RPMI7951 (cell line): ENCODE measurements at regions not wholly inside any gene's neighbourhood (a gene's known extent, or its start where the extent isn't known, plus 50 kb on each side); places are given as distances from the start of the nearest gene placed in this dataset.

Experiments
- DNase-seq: peaks from one replicate; pipeline ENCODE4 v3.0.0-alpha.2; 2012; ENCODE audit warnings: low read depth

DNA sequence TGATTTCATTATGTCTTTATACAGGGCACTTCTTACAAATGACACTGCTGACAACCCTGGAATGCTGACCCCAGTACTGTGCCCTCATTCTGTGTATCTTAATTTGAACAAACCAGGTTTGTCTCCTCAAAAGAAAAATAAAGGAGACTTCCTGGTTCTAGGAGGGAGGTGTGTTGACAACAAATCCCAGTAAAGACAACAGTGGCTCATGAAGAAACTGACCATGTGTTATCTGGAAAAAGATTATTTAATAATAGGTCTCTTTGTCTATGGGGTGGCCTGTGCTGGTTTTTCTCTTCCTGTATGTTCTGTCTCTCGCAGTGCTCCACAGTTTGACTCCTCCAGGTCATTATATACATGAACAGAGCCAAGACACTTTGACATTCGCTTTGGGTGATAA, 454.6 kb downstream of the LMO4 start:
- no peak for DNase-seq

DNA sequence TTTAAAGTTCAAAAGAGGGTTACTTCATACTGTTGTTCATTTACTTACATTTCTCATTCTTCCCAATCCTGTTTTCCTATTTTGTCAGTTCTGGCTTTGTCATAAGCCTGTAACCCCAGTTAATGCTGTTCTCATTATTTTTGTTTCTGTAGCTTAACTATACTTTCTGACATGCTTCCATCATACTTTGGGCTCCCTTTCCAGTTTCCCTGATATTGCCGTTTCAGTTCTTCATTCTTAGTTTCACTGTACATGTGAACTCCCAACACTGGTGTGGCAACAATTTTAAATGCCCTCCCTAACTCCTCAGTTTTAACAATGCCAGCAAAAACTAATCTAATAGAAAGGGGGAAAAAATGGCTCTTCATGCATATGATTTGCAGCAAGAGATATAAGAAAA, 456.7 kb downstream of the LMO4 start:
- DNase-seq, result no peak

DNA sequence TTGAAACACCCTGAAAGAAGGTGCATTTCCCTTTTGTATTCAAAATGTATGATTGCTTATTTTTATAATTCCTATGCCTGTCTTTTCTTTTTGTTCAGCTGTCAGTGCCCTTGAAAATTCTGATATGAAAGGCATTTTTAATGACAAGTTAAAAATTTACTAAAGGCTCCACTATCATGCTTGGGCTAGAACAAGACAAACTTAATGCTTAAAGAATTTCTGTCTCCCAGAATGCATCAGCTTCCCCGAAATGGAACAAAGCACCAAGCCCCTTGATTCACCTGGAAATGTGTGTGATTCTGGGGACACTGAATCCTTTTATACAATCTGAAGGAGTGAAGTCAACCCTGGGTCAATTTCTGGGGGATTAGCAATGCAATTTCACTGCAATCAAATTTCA, 457.5 kb downstream of the LMO4 start:
- no peak for DNase-seq

DNA sequence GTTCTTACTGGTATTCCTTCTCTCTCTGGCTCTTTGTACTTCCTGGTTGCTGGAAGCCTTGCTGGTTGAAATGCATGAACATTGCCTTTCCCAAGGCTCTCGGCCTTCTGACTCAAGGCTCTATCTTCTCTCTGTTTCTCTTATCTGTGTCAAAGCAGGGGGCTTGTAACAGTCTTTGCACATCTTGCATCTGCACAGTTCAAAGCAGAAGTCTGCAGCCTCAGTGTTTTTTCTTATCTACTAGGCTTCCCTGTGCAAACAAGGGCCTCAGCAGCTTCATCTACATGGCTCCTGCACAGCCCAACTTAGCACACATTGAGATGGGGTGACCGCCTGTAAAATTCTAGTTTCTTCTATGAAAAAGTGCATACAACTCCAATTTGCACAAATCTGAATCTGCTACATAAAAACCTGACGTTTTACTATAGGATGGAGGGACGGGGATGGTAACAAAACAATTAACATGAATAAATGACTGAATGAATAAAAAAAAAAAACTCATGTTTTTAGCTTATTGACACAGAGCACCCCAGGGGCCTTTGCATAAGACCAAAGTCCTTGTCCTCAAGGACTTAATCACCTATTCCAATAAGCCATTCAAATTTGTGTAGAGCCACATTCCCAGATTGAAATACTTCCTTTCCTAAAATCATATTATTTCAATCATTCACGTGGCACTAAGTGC, 458.3 kb downstream of the LMO4 start:
- no peak for DNase-seq

DNA sequence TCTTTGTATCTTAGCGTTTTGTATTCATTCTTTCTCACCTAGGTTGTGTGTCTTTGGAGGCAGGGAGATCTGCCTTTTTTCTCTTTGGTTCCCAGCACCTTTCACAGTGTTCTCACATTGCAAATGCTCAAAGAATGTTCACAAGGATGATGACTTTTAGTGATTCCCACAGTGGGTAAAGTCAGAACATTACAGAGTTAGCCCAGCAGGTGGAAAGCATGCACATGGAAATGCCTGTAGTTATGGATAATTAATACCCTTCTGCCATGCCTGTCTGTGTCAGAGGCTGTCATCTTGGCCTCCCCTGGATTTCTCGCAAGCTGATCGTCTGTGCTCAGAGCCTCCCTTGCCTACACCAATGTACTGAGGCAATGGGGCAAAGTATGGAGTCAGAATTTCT, 458.9 kb downstream of the LMO4 start:
- DNase-seq, result no peak

DNA sequence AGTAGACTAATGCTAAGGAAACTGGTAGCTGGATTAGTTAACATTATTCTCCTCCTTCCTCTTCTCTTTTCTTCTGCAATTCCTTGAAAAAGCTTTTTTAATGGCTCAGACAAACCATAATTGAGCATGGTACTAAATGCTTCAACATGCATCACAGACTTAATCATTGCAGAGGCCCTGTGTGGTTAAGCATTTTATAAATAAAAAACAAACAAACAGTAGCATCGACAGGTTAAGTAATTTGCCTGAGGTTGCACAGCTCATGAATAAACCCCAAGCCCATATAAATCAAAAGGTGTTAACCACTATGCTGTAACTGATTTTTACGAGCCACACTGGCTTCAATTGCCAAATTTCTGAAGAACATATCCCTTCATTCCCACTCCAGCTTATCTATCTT, 462.1 kb downstream of the LMO4 start:
- DNase-seq, result no peak

DNA sequence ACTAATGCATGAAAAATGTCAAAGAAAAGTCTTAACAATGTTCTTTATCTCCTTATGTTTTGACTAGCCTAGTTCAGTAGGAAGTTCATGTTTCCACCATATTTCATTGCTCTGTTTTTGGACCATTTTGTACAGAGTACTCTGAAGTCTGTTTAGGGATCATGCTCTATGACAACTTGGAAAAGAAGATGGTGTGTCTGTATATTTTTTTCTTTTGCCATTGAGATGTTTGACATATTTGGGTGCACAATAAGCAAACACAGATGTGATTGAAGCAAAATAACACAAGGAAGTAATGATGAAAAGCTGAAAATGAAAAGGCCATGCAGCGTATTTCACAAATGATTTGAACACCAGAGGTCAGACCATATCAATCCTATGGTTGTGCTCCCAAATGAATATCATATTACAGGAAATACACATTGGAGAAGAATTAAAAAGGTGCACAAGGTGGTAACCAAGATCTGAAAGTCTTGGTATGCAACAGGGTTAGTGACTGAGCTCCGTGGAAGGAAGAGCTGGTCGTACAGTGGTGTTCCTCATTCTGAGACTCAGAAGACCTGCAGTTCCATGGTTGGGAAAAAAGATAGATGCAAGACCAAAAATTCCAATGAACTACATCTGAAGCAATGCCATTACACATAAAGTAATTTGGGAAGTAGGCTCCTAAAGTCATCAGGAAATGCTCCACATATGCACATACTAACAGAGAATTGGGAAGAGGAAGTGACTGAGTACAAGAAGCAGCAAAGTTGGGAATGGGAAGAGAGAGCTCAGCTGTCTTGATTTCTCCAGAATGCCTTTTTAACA, 463.5 kb downstream of the LMO4 start:
- DNase-seq, result no peak

DNA sequence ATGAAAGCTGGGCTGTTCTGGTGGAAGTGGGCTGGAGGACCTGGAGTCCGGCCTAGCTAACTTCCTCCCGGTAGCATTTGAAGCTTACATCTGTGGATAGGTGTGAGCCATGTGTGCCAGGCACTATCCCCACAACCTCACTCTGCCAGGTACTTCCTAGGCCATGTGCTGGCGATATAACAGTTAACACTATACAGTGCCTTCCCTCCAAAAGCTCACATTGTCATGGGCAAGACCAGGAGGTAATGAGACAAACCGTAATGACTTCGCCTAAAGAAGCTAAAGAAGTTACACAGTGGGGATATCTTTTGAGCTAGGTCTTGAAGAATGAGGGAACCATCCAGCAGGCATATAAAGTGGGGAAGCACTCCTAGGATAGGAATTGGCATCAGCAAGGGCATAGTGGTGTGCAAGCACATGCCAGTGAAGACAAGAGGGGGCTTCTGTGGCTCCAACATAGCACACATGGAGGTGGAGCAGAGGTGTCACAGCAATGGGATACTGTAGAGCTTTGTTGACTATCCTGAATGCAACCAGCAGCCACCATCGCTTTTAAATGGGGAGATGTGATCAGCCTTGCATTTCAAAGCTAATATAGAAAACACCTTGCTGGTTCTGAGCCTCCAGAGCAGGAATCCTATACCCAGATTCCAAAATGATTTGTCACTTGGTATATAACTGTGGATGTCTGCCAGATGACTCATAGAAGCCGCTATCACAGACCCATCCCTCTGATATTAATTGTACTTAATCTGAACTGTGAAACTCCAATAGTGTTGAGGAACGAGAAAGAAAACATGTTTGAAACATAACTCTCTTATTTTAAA, 466.3 kb downstream of the LMO4 start:
- DNase-seq, result peak; percentile 74

DNA sequence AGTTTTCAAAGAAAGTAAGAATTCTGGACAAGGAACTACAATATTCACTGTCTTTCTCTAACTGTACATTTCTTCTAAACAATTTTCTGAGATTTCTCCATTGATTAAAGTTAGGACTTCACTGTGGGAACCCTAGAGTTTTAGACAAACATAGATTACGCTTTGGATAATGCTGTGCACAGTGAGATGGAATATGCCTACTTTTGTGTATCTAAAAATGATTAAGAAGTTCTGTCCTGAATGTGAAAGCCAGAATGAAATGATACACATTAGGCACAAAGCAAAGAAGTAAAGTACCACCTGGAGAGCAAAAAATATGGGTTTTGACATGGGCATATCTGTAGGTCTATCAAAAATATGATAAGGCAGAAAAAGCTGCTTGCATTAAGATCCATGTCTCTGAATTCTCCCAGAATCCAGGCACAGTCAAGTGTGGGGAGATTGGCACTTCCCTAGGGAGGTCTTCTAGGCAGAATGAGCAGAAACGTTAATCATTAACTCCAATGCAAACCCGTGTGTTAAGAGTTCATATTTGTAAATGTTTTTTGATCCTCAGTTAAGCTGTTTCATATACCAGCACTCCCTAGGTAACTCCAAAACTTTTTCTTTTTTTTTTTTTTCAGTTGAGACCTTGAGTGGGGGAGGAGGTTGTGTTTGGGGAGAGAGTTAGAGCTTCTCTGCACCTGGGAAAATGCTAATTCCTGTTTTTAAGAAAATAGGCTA, 467.1 kb downstream of the LMO4 start:
- no peak for DNase-seq

DNA sequence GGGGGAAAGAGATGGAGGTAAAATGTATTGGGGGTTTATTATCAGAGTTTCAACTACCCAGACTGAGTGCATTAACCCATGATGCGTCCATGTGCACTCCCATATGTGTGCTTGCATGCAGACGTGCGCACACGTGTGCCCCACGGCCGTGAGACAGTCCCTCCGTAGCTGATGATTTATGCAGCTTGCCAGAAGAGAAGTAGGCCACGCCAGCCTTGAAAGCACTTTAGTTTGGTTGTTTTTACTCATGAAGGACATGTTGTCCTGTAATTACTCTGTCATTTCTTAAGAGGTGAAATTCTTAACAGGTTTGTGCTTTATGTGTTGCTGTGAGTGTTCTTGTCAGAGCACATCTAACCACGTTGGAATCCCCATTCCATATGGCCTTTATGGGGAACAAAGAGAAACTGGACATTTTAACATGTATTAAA, 467.8 kb downstream of the LMO4 start:
- DNase-seq, result no peak

DNA sequence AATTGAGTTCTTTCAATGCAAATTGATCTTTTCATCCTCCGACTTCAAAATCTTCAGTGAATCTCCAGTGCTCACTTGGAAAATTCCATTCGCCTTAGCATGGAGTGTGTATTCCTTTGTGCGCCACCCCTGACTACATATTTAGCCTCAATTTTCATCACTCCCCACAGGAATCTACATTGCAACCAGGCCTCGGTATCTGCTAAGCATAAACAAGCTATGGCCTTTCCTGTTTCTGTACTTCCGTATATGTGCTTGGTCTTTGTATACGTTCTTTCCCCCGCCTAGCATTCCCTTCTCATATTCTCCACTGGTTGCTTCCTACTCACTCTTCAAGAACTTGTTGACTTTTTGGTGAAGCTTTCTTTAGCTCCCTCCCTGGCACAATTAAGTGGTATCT, 470.8 kb downstream of the LMO4 start:
- no peak for DNase-seq

DNA sequence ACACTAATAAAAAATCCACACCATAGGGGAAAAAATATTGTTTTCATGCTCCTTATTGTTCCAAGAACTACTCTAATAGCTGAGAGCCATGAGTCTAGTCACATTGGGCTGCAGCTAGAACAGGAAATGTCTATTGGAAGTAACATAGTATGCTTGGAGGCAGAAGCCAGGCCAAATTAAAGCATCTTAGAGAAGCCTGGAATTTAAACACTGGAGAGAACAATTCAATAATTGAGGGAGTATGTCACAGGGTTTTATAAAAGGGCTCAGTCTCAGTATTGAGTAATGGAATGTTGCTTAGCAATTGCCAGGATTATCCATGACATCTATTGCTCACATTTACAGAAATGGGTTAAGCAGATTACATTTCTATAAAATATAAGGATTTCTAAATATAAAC, 471.3 kb downstream of the LMO4 start:
- DNase-seq, result no peak

DNA sequence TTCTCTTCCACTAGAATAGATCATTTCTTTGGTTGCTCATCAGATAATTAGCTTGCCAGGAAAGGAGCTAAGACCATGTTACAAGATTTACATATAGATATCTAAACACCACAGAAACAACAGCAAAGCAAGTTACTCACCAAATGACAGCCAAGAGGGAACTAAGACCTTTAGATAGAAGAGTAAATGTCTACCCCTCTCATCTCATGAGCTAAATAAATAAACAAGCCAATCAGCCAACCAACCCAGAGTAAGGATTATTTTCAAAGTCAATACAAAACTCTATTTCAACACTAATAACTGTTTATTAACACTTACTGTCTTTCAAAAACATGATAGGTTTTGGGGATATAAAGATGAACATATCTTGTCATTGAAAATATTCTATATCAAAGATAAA, 474.7 kb downstream of the LMO4 start:
- no peak for DNase-seq

DNA sequence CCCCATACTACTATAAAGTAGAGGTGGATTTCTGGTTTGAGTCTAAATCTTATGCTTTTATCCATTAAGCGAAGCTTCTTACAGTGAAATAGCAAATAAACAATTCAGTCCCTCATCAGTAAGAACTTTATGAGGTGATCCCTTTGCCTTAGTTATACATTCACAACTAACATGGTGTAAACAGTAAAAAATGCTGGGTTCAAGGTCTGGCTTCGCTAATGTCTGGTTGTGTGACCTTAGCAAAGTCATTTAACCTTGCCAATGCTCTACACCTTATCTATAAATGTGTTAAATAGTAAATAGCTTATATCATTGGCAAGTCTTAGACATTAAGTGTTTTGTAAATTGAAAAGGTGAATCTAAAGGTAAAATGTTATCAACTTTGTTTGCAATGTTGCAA, 475.4 kb downstream of the LMO4 start:
- DNase-seq, result no peak

DNA sequence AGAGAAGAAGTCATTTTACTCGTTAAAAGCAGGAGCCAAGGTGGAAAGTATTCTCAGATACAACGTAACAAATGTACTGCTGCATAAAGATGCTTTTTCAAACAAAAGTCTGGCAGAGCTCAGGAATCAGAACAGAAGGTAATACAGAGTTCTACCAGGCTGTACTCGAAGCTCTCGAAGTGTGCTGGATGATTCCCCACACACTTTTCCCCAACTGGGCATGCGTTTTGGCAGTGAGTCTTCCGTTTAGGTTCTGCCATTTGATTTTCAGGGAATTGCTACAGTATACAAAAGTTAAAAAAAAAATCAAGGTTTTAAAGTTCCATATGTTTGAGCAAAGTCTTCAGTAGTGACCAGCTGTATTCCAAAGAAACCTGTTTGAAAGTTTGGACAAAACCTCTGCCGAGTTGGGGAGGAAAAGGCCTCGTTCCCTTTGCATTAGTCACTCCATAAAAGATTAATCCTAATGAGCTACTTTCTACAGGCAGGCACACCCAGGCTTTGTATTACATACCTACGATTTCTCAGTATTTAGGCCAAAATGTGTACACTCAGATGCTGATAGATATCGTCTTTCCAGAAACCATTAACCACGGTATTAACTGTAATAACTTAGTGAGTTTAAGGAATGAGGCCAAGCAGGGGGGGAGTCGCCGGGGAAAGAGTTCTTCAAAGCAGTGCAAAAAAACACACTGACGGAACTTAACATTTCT, 477.1 kb downstream of the LMO4 start:
- DNase-seq, result peak; percentile 24

DNA sequence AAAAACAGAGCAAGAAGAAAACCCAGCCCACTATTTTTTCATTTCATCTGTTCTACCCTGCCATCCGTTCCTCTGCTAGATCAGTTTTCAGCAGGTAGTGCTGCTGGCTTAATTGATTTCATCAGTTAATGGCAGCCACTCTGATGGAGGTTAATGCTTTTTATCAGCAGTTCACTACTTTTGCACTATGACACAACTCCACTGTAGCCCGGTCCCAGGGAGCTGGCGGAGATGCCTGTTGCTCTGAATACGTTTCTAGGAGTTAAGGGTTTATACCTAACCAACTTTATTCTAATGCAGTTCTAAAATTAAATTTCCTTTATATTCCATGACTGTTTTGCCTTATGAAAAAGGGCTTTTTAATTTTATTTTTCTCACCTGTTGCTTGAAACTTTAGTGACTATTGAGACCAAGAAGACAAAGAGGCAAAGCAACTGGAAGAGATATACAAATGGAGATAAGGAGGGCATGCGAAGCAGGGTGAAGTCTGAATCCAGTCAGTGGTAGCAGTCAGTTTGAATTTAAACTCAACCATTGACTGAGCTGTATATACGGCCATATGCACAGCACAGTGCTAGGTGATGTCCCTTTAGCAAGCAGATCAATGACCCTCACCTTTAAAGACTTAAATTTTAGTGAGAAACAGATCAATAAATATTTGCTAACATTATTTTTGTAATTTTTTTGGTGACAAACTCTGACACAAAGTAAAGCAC, 477.9 kb downstream of the LMO4 start:
- DNase-seq, result no peak

DNA sequence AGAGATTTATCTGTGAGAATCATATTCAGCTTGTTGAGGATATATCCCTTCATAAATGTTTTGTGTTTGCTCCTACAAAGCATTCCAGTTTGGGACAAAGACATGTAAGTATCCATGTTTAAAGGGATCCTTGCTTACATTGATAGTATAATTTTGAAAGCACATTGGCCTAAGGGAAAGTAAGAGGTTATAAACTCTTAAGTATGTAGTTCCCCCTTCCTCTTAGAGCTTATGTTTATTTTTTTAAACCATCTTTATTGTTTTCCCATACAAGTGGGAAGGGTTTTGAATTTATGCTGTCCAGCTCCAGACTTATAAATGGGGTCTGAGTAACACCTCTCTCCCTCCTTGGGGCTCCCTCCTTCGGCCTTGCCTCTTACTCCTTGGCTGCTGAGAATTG, 481.5 kb downstream of the LMO4 start:
- no peak for DNase-seq

DNA sequence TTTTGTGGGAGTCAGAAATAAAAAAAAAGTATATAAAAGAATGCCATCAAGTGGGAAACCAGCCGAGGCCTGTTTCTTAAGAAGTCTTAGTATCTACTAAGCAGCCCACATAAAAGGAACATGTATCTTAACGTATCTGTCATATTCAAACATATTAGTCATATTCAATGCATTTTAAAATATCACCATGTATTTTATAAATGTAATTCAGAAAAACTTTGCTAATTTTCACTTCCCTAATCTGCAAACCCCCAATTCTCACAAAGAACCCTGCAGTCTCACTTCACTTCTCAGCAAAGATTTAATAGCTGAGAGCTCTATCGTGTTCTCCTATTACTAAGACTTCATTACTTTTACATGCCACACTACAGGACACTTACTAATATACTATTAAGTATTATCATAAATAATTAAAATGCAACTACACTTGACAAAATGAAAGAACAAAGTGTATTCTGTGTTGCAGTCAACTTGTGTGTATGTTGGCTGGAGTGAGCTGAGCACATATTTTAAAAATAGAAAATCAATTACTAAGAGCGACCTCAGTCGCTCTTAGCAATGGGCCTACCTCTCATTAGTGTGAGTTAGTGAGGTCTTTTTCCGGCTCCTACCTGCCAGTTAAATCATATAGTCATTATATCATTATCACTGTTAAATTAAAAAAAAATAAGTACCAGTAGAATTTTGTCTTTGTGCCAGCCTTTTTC, 484.3 kb downstream of the LMO4 start:
- DNase-seq, result no peak

DNA sequence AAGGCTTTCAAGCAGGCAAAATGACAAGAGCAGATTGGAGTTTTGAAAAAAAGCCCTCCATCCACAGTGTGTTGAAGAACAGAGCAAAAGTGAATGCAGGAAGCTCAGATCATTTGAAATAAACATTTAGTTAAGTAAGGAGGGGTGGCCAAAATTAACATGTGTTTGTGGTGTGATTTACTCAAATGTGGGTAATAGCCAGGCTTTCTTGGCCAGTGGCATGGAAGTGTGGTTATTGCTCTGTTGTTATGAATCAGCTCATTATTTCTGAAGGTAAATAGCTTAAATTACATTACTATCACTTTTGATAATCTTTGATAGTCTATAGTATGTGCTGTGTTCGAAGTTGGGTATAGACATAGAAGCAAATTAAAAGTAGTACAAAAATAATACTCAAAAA, 485.9 kb downstream of the LMO4 start:
- DNase-seq, result no peak

DNA sequence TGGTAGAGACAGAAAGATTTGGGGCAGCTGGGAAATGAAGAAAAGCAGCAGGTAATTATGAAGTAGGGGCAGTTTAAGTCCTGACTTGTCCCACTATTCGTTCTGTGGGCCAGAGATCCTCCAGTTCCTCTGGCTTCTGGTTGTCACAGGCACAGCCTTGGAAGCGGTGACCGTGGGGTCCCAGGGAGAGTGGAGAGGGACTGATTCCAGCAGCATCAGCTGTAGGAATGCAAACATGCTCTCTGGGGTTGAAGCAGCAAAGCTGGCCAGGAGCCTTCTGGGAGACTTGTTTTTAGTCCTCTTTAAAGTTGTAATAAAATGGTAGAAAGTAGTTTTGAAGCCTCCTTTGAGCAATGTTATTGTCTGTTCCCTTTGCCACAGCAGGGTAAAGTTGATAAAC, 488.0 kb downstream of the LMO4 start:
- DNase-seq, result no peak
